ENCODE measurements at regions not wholly inside any gene's neighbourhood (a gene's known extent, or its start where the extent isn't known, plus 50 kb on each side); places are given as distances from the start of the nearest gene placed in this dataset.
A peak's percentile ranks its signal among the peaks of the same experiment; 100 is the strongest.
"Not testable (repeated sequence)": the region's sequence is repeated elsewhere in the genome, so short reads cannot be mapped to it uniquely, and the experiment has no call there.

- DNase-seq (ENCODE audit: low spot score) = no peak
These were observed 440.4 kb downstream of the HINT1 start for GRCh38 chr5:130724658-130725057.

GRCh38 chr5:130720355-130720754 is 444.7 kb downstream of the HINT1 start:
- peak; percentile 58 for DNase-seq (ENCODE audit: low spot score)

GRCh38 chr5:130715541-130715940 is 449.5 kb downstream of the HINT1 start:
- DNase-seq (ENCODE audit: low spot score) = peak; percentile 1

- no peak for DNase-seq (ENCODE audit: low spot score)
These were observed 450.9 kb downstream of the HINT1 start for GRCh38 chr5:130714200-130714599.

GRCh38 chr5:130712324-130712723 is 452.7 kb downstream of the HINT1 start:
- DNase-seq (ENCODE audit: low spot score) = no peak

DNA sequence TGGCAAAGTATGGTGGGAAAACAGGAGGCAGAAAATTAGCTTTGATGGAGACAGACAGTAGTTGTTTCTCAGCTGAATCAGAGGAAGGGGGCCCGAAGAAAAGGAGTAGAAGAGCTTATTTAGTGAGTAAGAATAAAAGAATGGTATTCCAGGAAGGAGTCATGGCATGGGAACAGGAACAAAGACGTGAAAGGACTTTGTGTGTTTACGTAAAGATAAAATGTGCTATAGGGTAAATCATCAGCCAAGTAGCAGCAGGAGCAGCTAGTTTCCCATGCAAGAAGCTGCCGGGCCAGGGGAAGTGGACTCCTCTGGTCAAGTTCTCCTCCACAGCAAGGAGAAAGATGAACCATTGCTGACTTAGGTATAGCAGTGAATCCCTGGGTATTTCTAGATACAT is 454.5 kb downstream of the HINT1 start:
- peak; percentile 27 for DNase-seq (ENCODE audit: low spot score)

- no peak for DNase-seq (ENCODE audit: low spot score)
These were observed 456.3 kb downstream of the HINT1 start for GRCh38 chr5:130708754-130709153.

GRCh38 chr5:130706696-130707095 is 458.4 kb downstream of the HINT1 start:
- no peak for DNase-seq (ENCODE audit: low spot score)

DNA sequence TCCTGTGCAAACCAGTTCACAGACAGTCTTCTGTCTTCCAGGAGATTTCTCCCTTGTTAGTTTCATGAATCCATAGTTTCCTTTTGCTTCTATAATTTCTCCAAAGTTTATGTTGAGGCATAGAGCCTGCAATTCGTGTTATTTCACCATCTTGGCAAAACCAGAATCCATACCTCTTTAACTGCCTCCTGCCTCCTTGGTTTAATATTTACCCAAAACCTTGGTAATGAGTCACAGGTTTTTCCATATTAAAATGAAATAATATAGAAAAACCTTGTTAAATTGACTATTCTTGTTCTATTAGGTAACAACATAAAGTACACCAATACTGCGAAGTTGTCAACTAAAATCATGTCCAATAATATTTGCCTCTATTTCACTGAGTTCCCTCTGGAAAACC is 459.7 kb downstream of the HINT1 start:
- DNase-seq (ENCODE audit: low spot score) = no peak

DNA sequence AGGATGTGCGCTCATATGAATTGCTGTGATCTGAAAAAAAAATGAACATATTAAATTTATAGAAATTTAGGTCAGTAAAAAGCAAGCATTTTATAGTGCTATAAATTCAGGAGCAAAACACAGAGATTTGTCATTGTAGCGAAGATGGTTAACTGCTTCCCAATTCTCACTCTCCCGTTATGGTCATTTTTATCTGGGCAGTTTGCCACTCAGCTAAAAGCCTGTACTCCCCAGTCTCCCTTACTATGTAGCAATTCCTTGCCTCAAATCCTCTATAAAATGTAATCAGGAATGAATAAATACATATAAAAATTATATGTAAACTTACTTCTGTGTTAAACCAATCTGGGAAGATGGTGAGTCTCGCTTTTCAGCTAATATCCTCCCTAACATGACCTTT is 471.5 kb downstream of the HINT1 start:
- no peak for DNase-seq (ENCODE audit: low spot score)

GRCh38 chr5:130692770-130693169 is 472.3 kb downstream of the HINT1 start:
- no peak for DNase-seq (ENCODE audit: low spot score)

DNA sequence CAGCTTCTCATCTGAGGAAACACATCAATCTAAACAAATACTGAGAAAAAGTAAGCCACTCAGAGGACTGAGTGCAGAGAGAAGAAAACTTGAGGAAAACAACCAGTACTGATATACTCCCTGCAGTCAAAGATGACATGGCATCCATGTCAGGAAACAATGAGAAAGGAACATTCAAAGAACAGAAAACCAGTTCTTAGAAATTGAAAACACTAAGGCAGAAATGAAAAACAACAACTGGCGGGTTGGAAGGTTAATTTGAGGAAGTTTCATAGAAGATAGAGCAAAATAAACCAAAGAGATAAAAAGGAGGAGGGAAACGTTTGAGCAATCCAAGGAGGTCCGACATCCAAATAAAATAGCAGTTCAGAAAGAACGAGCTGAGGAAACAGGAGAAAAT is 475.2 kb downstream of the HINT1 start:
- no peak for DNase-seq (ENCODE audit: low spot score)

DNA sequence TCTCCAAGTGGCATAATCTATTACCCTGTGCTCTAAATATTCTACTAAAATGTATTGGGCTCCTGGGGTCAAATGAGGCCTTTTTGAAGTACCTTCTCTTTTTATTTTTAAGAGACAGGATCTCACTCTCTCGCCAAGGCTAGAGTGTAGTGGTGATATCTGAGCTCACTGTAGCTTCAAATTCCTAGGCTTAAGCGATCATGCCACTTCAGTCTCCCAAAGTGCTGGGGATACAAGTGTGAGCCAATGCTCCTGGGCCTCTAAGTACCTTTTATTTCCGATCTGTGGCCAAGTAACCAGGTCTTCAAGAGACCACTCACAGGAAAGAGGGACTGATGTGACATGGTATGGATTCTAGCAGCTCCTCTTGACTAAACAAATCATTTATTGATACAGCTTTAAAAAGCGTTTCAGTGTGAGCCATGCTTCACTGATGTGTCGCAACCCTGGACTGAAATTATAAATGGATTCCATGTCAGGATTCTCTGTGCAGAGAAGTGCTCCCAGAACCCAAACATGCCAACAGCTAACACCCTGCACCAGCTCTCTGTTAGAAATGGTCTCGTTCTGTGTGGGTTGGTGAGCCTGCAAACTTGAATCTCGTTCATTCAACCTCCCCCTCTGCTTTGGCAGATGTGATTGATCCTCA is 477.8 kb downstream of the HINT1 start:
- DNase-seq (ENCODE audit: low spot score) = no peak

DNA sequence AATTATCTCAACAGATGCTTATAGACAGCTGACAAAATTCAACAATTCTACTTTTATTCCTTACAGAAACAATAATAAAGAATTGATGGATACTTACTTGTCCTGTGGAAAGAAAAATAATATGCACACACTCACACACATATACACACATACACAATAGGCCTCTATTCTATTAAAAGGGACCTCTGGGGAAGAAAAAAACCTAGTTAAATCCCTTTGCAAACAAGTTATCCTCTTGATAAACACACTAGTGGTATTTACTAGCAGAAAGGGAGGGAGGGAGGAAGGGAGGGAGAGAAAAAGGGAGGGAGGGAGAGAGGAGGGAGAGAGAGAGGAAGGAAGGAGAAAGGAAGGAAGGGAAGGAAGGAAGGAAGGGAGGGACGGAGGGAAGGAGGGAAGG is 486.4 kb downstream of the HINT1 start:
- no peak for DNase-seq (ENCODE audit: low spot score)

- no peak for DNase-seq (ENCODE audit: low spot score)
These were observed 498.6 kb downstream of the HINT1 start for GRCh38 chr5:130666462-130666861.

DNA sequence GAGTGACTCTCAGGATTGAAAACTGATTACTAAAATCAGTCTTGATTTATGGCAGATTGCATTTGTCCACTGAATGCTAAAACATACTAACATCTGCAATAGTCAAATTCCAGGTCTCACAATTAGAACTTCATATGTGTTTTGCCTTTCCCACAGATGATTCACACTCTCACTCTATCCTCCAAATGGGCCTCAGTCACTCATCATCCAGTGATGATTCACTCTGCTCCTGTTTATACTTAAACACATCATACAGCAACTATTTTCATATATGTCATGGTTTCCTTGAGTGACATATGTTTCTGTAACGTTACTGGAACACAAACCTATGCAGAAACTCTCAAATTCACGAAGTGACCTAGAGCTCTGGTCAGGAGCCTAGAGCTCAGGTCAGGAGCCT is 512.9 kb downstream of the HINT1 start:
- peak; percentile 52 for DNase-seq (ENCODE audit: low spot score)

DNA sequence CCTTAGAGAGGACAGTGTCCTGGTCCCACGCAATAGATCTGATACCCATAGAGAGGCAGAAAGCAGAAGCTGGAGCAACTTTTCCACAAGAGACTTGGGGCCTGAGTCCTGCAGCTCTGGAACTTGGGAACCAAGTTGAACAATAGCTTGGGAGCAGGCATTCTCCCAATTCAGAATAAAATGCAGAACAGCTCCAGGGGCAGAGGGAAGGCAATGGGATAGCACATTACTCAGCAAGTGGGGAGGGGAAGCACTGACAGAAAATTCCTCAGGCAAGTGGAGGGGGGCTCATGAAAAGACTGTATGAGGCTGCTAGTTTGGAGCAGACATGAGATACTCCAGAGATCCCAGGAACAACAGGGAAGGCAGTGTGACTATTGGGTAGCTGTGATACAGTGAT is 513.6 kb downstream of the HINT1 start:
- DNase-seq (ENCODE audit: low spot score) = no peak

GRCh38 chr5:130643321-130643720 is 521.7 kb downstream of the HINT1 start:
- no peak for DNase-seq (ENCODE audit: low spot score)

DNA sequence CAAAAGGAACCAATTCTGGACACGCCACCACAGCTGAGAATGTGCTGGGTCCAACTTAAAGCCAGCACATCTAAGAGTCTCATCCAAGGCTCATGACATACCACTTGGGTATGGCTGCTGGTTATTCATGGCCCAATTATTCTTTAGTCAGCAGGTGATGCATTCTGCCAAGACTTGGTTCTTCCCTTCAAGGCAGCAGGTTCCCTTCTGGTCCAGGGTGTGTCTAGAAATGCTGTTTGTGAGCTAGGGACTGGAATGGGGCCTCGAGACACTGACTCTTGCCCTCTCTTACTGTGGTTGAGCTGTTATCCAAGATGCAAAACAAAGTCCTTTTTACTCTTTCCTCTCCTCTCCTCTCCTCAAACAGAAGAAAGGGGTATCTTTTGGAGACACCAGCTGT is 522.6 kb downstream of the HINT1 start:
- DNase-seq (ENCODE audit: low spot score) = no peak

DNA sequence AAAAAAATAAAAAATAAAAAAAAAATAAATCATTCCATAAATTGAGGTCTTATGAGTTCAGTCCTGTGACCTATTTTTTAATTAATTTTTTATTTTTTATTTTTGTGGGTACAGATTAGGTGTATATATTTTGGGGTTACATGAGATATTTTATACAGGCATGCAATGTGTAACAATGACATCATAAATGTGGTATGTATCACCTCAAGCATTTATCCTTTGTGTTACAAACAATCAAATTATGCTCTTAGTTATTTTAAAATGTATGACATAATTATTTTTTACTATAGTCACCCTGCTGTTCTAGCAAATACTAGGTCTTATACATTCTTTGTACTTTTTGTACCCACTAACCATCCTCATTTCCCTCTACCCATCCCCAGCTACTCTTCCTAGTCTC is 537.9 kb downstream of the HINT1 start:
- DNase-seq (ENCODE audit: low spot score) = no peak

GRCh38 chr5:130624805-130625204 is 540.3 kb downstream of the HINT1 start:
- DNase-seq (ENCODE audit: low spot score) = no peak

GRCh38 chr5:130616161-130616560 is 548.9 kb downstream of the HINT1 start:
- DNase-seq (ENCODE audit: low spot score) = no peak

DNA sequence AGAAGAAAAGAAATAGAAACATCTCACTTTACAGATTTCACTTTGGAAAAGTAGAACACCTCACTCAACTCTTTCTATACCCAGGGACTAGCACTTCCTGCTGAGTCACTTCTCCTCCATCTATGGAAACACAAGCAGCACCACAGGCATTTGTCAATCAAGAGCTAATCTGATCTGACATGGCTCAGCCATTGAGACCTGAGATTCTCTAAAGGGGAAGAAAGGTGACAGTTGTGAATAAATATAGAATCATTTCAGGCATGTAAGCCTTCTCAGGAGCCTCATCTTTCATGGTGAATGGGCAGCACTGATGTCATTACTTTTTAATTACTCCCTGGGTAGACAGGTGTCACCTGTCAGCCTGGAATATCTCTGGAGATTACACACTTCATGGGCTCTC is 559.8 kb downstream of the HINT1 start:
- peak; percentile 13 for DNase-seq (ENCODE audit: low spot score)

DNA sequence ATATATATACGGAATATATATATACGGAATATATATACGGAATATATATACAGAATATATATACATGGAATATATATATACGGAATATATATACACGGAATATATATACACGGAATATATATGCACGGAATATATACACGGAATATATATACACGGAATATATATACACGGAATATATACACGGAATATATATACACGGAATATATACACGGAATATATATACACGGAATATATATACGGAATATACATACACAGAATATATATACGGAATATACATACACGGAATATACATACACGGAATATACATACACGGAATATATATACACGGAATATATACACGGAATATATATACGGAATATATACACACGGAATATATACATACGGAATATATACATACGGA is 568.4 kb downstream of the HINT1 start:
- DNase-seq (ENCODE audit: low spot score) = not testable (repeated sequence)
